IMR-90 (cell line): ENCODE measurements at regions not wholly inside any gene's neighbourhood (a gene's known extent, or its start where the extent isn't known, plus 50 kb on each side); places are given as distances from the start of the nearest gene placed in this dataset.

Experiments used
- ATAC-seq: fragments of 200-7000 bp; cut with Tn5 transposase; 2 replicates; pipeline ENCODE4 v1.9.1; 2020; ENCODE audit warnings: low read depth, mild to moderate bottlenecking, moderate library complexity
- BruUV-seq: library from RNA; stranded (reverse); fragments of 400-500 nt; replicated peaks from 2 replicates; lab custom pipeline; 2021; lab: Mats Ljungman, UMichigan
- CTCF ChIA-PET: fragments of 300-600 bp; formaldehyde crosslinking; extraction: SDS; loops from one replicate; lab custom pipeline; 2021; ENCODE audit warnings: antibody characterized with exemption; lab: Yijun Ruan, JAX
- POLR2A ChIA-PET: fragments of 300-600 bp; sonication (Branson Sonifier 250); formaldehyde crosslinking; loops from one replicate; lab custom pipeline; 2022; ENCODE audit warnings: antibody characterized with exemption; ENCODE audit not compliant: unreplicated experiment; lab: Charles Lee
- DNase-seq: peaks from one replicate; pipeline ENCODE4 v3.0.0; 2013
- H2AFZ ChIP-seq: replicated peaks from 2 replicates; pipeline ENCODE3; 2013; ENCODE audit warnings: low read length, mild to moderate bottlenecking; ENCODE audit not compliant: poor library complexity
- H2AK5ac ChIP-seq: 2 replicates; pipeline ENCODE4 v1.6.1; 2013; ENCODE audit warnings: low read depth, low read length, inconsistent platforms
- H2AK9ac ChIP-seq: replicated peaks from 2 replicates; pipeline ENCODE3; 2013; ENCODE audit warnings: mild to moderate bottlenecking, low read depth, low read length, moderate library complexity; ENCODE audit not compliant: poor library complexity
- H2BK120ac ChIP-seq: 2 replicates; pipeline ENCODE4 v1.6.1; 2013; ENCODE audit warnings: low read depth, low read length, inconsistent platforms
- H2BK15ac ChIP-seq: 3 replicates; pipeline ENCODE4 v1.6.1; 2013; ENCODE audit warnings: low read depth, low read length, inconsistent platforms
- H2BK20ac ChIP-seq: 2 replicates; pipeline ENCODE4 v1.6.1; 2013; ENCODE audit warnings: low read depth, mild to moderate bottlenecking, inconsistent platforms, low read length, moderate library complexity
- H2BK5ac ChIP-seq: 2 replicates; pipeline ENCODE4 v1.6.1; 2013; ENCODE audit warnings: mild to moderate bottlenecking, low read depth, low read length, inconsistent platforms; ENCODE audit not compliant: poor library complexity, severe bottlenecking
- H3K14ac ChIP-seq: replicated peaks from 2 replicates; pipeline ENCODE4 v1.6.1; 2013; ENCODE audit warnings: low read depth, low read length, inconsistent platforms
- H3K18ac ChIP-seq: 2 replicates; pipeline ENCODE4 v1.6.1; 2013; ENCODE audit warnings: low read depth, low read length, control low read depth
- H3K23ac ChIP-seq: 2 replicates; pipeline ENCODE4 v1.6.1; 2013; ENCODE audit warnings: low read depth, low read length, inconsistent platforms
- H3K27ac ChIP-seq: 2 replicates; pipeline ENCODE4 v1.5.1; 2013; ENCODE audit warnings: mild to moderate bottlenecking, control low read depth, low read length; ENCODE audit not compliant: insufficient read depth
- H3K27me3 ChIP-seq: 2 replicates; pipeline ENCODE4 v1.6.1; 2013; ENCODE audit warnings: low read length; ENCODE audit not compliant: control insufficient read depth, insufficient read depth
- H3K36me3 ChIP-seq: 2 replicates; pipeline ENCODE4 v1.6.1; 2013; ENCODE audit warnings: low read length, mixed read lengths; ENCODE audit not compliant: control insufficient read depth, insufficient read depth
- H3K4ac ChIP-seq: 2 replicates; pipeline ENCODE4 v1.6.1; 2013; ENCODE audit warnings: low read depth, low read length, inconsistent platforms
- H3K4me1 ChIP-seq: 2 replicates; pipeline ENCODE4 v1.6.1; 2013; ENCODE audit warnings: low read length, mixed read lengths; ENCODE audit not compliant: control insufficient read depth, insufficient read depth
- H3K4me2 ChIP-seq: 2 replicates; pipeline ENCODE4 v1.6.1; 2013; ENCODE audit warnings: low read depth, mild to moderate bottlenecking, control low read depth, low read length, moderate library complexity
- H3K4me3 ChIP-seq: 2 replicates; pipeline ENCODE4 v1.5.1; 2013; ENCODE audit warnings: low read depth, mild to moderate bottlenecking, control low read depth, low read length, moderate library complexity; ENCODE audit not compliant: insufficient read depth
- H3K56ac ChIP-seq: 2 replicates; pipeline ENCODE4 v1.6.1; 2013; ENCODE audit warnings: low read length, inconsistent platforms; ENCODE audit not compliant: insufficient read depth; ENCODE audit errors: extremely low read depth
- H3K79me1 ChIP-seq, 2 experiments: 2 replicates each; pipeline ENCODE4 v1.6.1; 2013; ENCODE audit warnings: low read length in 2 of 2, inconsistent platforms in 1 of 2, low read depth in 1 of 2
- H3K9ac ChIP-seq: 2 replicates; pipeline ENCODE4 v1.6.1; 2013; ENCODE audit warnings: low read depth, low read length, control low read depth
- H3K9me1 ChIP-seq: 2 replicates; pipeline ENCODE4 v1.6.1; 2013; ENCODE audit warnings: low read length, inconsistent platforms; ENCODE audit not compliant: insufficient read depth
- H3K9me3 ChIP-seq: 2 replicates; pipeline ENCODE4 v1.6.1; 2013; ENCODE audit warnings: low read length; ENCODE audit not compliant: control insufficient read depth, insufficient read depth
- H4K20me1 ChIP-seq: 2 replicates; pipeline ENCODE4 v1.6.1; 2013; ENCODE audit warnings: low read length, inconsistent platforms; ENCODE audit not compliant: insufficient read depth
- H4K5ac ChIP-seq: 2 replicates; pipeline ENCODE4 v1.6.1; 2013; ENCODE audit warnings: mild to moderate bottlenecking, low read depth, low read length, control low read depth
- H4K8ac ChIP-seq, 2 experiments: 2 replicates each; pipeline ENCODE4 v1.6.1; 2013; ENCODE audit warnings: low read depth in 2 of 2, low read length in 2 of 2, control low read depth in 1 of 2, inconsistent platforms in 1 of 2
- H4K91ac ChIP-seq: 2 replicates; pipeline ENCODE4 v1.6.1; 2013; ENCODE audit warnings: low read depth, low read length, inconsistent platforms; ENCODE audit not compliant: insufficient read depth
- BHLHE40 ChIP-seq: fragments of 150-350 bp; IDR thresholded peaks from 2 replicates; pipeline ENCODE4 v1.6.1; 2016; ENCODE audit warnings: mild to moderate bottlenecking, low read depth, low read length
- CEBPB ChIP-seq: IDR thresholded peaks from 2 replicates; pipeline ENCODE4 v1.6.1; 2012; ENCODE audit warnings: low read depth, low read length, improper control_type of control experiment
- CHD1 ChIP-seq: IDR thresholded peaks from 2 replicates; pipeline ENCODE4 v1.6.1; 2012; ENCODE audit warnings: low read depth, low read length, improper control_type of control experiment
- CTCF ChIP-seq: conservative IDR thresholded peaks from 2 replicates; pipeline ENCODE4 v1.5.1; 2012; ENCODE audit warnings: mild to moderate bottlenecking, low read depth, low read length, improper control_type of control experiment
- ELK1 ChIP-seq: fragments of 150-350 bp; IDR thresholded peaks from 2 replicates; pipeline ENCODE4 v1.6.1; 2016; ENCODE audit warnings: low read depth, mild to moderate bottlenecking, low read length, moderate library complexity, borderline replicate concordance
- FOS ChIP-seq: fragments of 150-350 bp; IDR thresholded peaks from 2 replicates; pipeline ENCODE4 v1.6.1; 2016; ENCODE audit warnings: low read depth, low read length
- MAFK ChIP-seq: IDR thresholded peaks from 2 replicates; pipeline ENCODE4 v1.6.1; 2012; ENCODE audit warnings: low read depth, low read length, improper control_type of control experiment
- MAZ ChIP-seq: IDR thresholded peaks from 2 replicates; pipeline ENCODE4 v1.6.1; 2012; ENCODE audit warnings: low read depth, mild to moderate bottlenecking, low read length, improper control_type of control experiment, moderate library complexity, borderline replicate concordance
- MXI1 ChIP-seq: IDR thresholded peaks from 2 replicates; pipeline ENCODE4 v1.6.1; 2012; ENCODE audit warnings: low read depth, mild to moderate bottlenecking, low read length, moderate library complexity, borderline replicate concordance
- NFE2L2 ChIP-seq: fragments of 150-350 bp; IDR thresholded peaks from 2 replicates; pipeline ENCODE4 v1.6.1; 2016; ENCODE audit warnings: low read depth, mild to moderate bottlenecking, low read length
- POLR2A ChIP-seq: IDR thresholded peaks from 2 replicates; pipeline ENCODE4 v1.6.1; 2012; ENCODE audit warnings: mild to moderate bottlenecking, low read depth, low read length
- RAD21 ChIP-seq: IDR thresholded peaks from 2 replicates; pipeline ENCODE4 v1.6.1; 2012; ENCODE audit warnings: low read length, improper control_type of control experiment
- RCOR1 ChIP-seq: IDR thresholded peaks from 2 replicates; pipeline ENCODE4 v1.6.1; 2012; ENCODE audit warnings: mild to moderate bottlenecking, low read length, improper control_type of control experiment; ENCODE audit not compliant: insufficient replicate concordance
- RFX5 ChIP-seq: IDR thresholded peaks from 2 replicates; pipeline ENCODE4 v1.8.0; 2012; ENCODE audit warnings: low read depth, mild to moderate bottlenecking, low read length, moderate library complexity
- SMC3 ChIP-seq: fragments of 150-350 bp; IDR thresholded peaks from 2 replicates; pipeline ENCODE4 v1.6.1; 2016; ENCODE audit warnings: low read depth, mild to moderate bottlenecking, antibody characterized with exemption, low read length, moderate library complexity
- USF2 ChIP-seq: fragments of 150-350 bp; IDR thresholded peaks from 2 replicates; pipeline ENCODE4 v1.6.1; 2017; ENCODE audit warnings: mild to moderate bottlenecking, antibody characterized with exemption, low read length, low read depth
- WGBS, 2 experiments: methylation state at CpG; one replicate each; pipeline versions ENCODE4 v1.1.5 to v1.1.7; 2013; ENCODE audit warnings: missing lambda C conversion rate in 2 of 2; ENCODE audit not compliant: insufficient read length in 1 of 2; ENCODE audit errors: extremely low coverage in 2 of 2; 5-methylcytosine and 5-hydroxymethylcytosine counted together
- dilution Hi-C: fragments of 300-500 bp; cut with HindIII; formaldehyde crosslinking; loops from one replicate; pipeline ENCODE4 v1.14.3; 2018; ENCODE audit warnings: low sequenced_read_pairs; ENCODE audit not compliant: unreplicated experiment
- in situ Hi-C: fragments of 300-500 bp; cut with MboI; formaldehyde crosslinking; loops from 3 replicates; pipeline ENCODE4 v1.14.3; 2019; ENCODE audit warnings: low sequenced_read_pairs, inconsistent platforms, mixed read lengths
- intact Hi-C: fragments of 100-400 bp; cut with micrococcal nuclease; formaldehyde crosslinking; loops from 2 replicates; pipeline ENCODE4 v1.10.0; 2022

DNA sequence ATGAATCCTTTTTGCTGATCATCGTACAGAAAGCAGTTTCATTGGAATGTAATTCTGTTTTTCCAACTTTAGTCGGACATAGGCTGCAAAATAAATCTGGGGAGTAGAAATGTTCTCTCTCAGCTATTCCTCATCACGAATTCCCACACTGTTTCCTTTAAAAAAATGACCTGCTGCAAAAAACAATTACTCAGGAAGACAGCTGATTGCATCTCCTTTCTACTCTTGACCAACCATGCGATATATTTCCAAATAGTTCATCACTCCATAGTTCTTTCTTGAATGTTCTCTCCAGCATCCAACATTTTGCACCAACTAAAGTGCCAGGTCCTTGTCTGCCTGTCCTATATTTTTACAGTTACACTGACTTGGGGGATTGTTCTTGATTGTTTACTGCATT is 96.4 kb downstream of the S1PR1 start:
- H3K9me1 ChIP-seq: no peaks in the 10 kb centered on the region

More for the DNA sequence above, 96.4 kb downstream of the S1PR1 start:
- Histone ChIP-seq H3K4me3 (no peak overlapping the region), H4K20me1 (no peaks in the 10 kb centered on the region), H3K79me1 (no peaks in the 10 kb centered on the region), H3K4me2 (no peak overlapping the region), H2BK5ac (no peak overlapping the region), H4K91ac (no peak overlapping the region), H2AK5ac (no peak overlapping the region), H3K27ac (no peak overlapping the region), H4K8ac (no peak overlapping the region), H2AFZ (no peak overlapping the region), H2AK9ac (no peak overlapping the region), H3K4ac (no peak overlapping the region), H3K4me1 (no peaks in the 10 kb centered on the region), H3K27me3 (peaks cover 1% of the 10 kb centered on the region), H3K14ac (no peak overlapping the region), H4K5ac (no peak overlapping the region), H3K23ac (no peak overlapping the region), H3K9ac (no peak overlapping the region), H2BK15ac (no peak overlapping the region), H2BK20ac (no peak overlapping the region), H3K56ac (no peak overlapping the region), H3K36me3 (no peaks in the 10 kb centered on the region), H3K18ac (no peak overlapping the region), H2BK120ac (no peak overlapping the region), H3K9me3 (no peaks in the 10 kb centered on the region)
- POLR2A ChIA-PET: no interaction called here
- 50% methylated on average over 1 of the region's 4 CpGs; no CpG with 5 or more reads in 1 of the 2 experiments for WGBS, 2 experiments
- ATAC-seq (no peak), DNase-seq (no peak)
- intact Hi-C loops (no loop called here), in situ Hi-C loops (no loop called here), dilution Hi-C loops (no loop called here)
- BruUV-seq: no TSS peak
- TF ChIP-seq MAZ (no peak), CHD1 (no peak), NFE2L2 (no peak), RFX5 (no peak), SMC3 (no peak), ELK1 (no peak), USF2 (no peak), RAD21 (no peak), MXI1 (no peak), FOS (no peak), BHLHE40 (no peak), CTCF (no peak), CEBPB (no peak), POLR2A (no peak), MAFK (no peak), RCOR1 (no peak)
- CTCF ChIA-PET: interaction anchor here (1.0 kb wide), 1 partner anchor 24 kb away, joined by 3 read pairs; no protein-coding TSS in a partner anchor
